ENCODE measurements at regions not wholly inside any gene's neighbourhood (a gene's known extent, or its start where the extent isn't known, plus 50 kb on each side); places are given as distances from the start of the nearest gene placed in this dataset.

DNA sequence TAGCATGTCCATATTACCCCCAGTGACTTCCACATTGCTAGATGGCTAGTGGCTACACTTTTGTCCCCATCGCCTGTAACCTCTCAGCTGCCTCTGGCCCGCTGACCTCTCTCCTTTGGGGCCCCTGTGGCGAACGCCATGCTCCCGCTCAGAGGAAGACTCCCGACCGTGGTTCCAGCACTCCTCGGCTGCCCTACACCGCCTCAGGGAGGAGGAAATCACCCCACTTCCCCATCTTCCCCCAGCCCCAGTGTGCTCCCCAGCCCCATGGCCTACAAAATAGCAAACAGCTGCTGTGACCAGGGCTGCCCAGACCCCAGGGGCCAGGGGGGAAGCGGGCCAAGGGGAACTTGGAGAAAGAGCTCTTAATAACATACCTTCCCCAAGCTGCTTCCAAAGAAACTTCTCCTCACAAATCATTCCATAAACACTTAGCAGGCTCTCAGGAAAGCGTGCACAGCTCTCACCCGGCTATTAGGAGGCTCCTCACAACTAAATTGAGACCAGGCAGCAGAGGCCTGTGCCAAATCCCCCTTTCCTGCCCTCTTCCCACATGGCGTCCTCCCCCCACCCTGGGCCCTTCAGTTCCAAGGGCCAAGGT lies 63.5 kb upstream of the WNT11 start:
- Histone ChIP-seq H3K4me3 (no peak overlapping the region), H3K4me1 (replicated peaks in 1 of 2) (no peaks in the 10 kb centered on the region), H3K27ac (no peak overlapping the region)
- ATAC-seq (replicated peaks in 6 of 8), result no peak
- 92 to 100% methylated on average over 2 to 7 of the region's 13 CpGs; no CpG with 5 or more reads in 8 of the 10 experiments for WGBS, 10 experiments
- in situ Hi-C loops (cut with MboI; ENCODE audit: low pct_unique_long_range_greater_than_20kb in 2 of 9, low sequenced_read_pairs in 9 of 9, unreplicated experiment in 9 of 9), result no loop called here

DNA sequence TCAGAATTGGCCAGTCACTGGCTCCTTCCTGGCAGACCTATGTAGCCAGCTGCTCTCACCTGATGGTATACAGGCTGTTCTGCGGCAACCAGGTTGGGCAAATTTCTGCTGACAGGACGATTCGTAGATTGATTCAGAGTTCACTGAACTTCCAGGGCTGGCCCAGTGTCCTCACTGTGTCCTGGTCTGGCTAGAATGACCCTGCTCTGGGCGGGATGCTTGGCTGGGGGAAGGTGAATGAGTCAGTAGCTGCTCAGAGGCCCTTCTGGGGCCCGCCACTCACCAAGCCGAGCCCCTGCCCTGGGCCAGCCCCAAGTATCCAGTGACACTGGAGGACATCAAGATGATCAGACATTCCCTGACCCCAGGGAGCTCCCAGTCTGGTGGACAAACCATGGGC lies 62.9 kb upstream of the WNT11 start:
- Histone ChIP-seq H3K27ac (no peak overlapping the region), H3K4me3 (no peak overlapping the region), H3K4me1 (replicated peaks in 1 of 2) (no peaks in the 10 kb centered on the region)
- ATAC-seq (replicated peaks in 6 of 8), result peak in 1 of 8 experiments; percentile 36
- 7 to 100% (median 80%) methylated on average over 1 to 6 of the region's 6 CpGs; no CpG with 5 or more reads in 3 of the 10 experiments for WGBS, 10 experiments
- in situ Hi-C loops (cut with MboI; ENCODE audit: low pct_unique_long_range_greater_than_20kb in 2 of 9, low sequenced_read_pairs in 9 of 9, unreplicated experiment in 9 of 9), result no loop called here

GRCh38 chr11:76268498-76268897 lies 62.2 kb upstream of the WNT11 start:
- in situ Hi-C loops (cut with MboI; ENCODE audit: low pct_unique_long_range_greater_than_20kb in 2 of 9, low sequenced_read_pairs in 9 of 9, unreplicated experiment in 9 of 9), result no loop called here
- Histone ChIP-seq H3K4me3 (no peak overlapping the region), H3K27ac (no peak overlapping the region), H3K4me1 (replicated peaks in 1 of 2) (no peaks in the 10 kb centered on the region)
- no peak for ATAC-seq (replicated peaks in 6 of 8)

- Histone ChIP-seq H3K4me1 (replicated peaks in 1 of 2) (no peaks in the 10 kb centered on the region), H3K27ac (no peak overlapping the region), H3K4me3 (no peak overlapping the region)
- ATAC-seq (replicated peaks in 6 of 8), result no peak
- in situ Hi-C loops (cut with MboI; ENCODE audit: low pct_unique_long_range_greater_than_20kb in 2 of 9, low sequenced_read_pairs in 9 of 9, unreplicated experiment in 9 of 9), result no loop called here
- 17 to 93% (median 75%) methylated on average over 4 to 6 of the region's 6 CpGs; no CpG with 5 or more reads in 1 of the 10 experiments for WGBS, 10 experiments
These were observed 61.3 kb upstream of the WNT11 start for GRCh38 chr11:76267556-76267955.

DNA sequence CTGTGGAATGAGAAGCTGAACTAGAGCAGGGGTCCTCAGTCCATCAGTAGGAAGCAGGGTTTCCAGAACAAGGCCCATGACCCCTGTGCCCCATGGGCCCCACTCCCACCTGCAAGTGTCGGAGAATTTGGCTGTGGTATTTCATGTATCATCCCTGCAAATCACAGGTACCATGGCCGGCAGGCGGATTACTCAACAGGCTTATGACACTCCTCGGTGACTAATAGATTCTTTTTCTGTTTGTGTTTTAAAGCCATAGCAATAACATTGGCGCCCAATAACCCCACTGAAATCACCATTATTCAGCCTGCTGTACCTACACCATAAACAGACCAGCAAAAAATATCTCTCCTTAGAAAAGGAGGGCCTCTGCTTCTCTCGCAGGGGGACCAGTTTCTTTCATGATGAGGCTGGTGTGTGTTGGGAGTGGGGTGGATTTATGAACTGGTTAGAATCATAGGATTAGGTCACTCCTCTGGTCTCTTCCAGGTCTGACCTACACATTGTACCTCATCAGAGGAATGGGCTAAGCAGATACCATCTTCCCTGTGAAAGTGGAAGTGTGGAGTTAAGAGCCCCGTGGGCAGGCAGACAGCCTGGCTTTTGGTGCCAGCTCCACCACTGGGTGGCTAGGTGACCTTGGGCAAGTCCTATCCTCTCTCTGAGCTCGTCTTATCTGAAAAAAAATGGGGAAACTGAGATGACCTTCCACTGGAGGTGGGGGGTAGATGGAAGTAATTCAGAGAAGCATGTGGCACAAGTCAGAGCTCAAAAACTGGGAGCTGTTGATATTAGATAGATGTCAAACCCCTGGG lies 60.2 kb upstream of the WNT11 start:
- WGBS, 10 experiments, result 0 to 83% (median 57%) methylated on average over 1 to 6 of the region's 8 CpGs; no CpG with 5 or more reads in 1 of the 10 experiments
- H3K27ac ChIP-seq, result no peak overlapping the region
- no peak overlapping the region for H3K4me3 ChIP-seq
- in situ Hi-C loops (cut with MboI; ENCODE audit: low pct_unique_long_range_greater_than_20kb in 2 of 9, low sequenced_read_pairs in 9 of 9, unreplicated experiment in 9 of 9), result no loop called here
- ATAC-seq (replicated peaks in 6 of 8), result peak in 5 of 8 experiments; percentile 34 to 89 (median 65)
- no peaks in the 10 kb centered on the region for H3K4me1 ChIP-seq (replicated peaks in 1 of 2)

GRCh38 chr11:76265771-76266241 lies 59.5 kb upstream of the WNT11 start:
- ATAC-seq (replicated peaks in 6 of 8), result peak in 2 of 8 experiments; percentile 49 to 58
- Histone ChIP-seq H3K4me3 (no peak overlapping the region), H3K27ac (no peak overlapping the region), H3K4me1 (replicated peaks in 1 of 2) (no peaks in the 10 kb centered on the region)
- WGBS, 10 experiments, result 0 to 77% methylated on average over 2 to 3 of the region's 4 CpGs; no CpG with 5 or more reads in 8 of the 10 experiments
- in situ Hi-C loops (cut with MboI; ENCODE audit: low pct_unique_long_range_greater_than_20kb in 2 of 9, low sequenced_read_pairs in 9 of 9, unreplicated experiment in 9 of 9), result no loop called here

GRCh38 chr11:76263657-76264056 lies 57.4 kb upstream of the WNT11 start:
- in situ Hi-C loops (cut with MboI; ENCODE audit: low pct_unique_long_range_greater_than_20kb in 2 of 9, low sequenced_read_pairs in 9 of 9, unreplicated experiment in 9 of 9), result no loop called here
- 26 to 83% (median 50%) methylated on average over 1 to 4 of the region's 4 CpGs; no CpG with 5 or more reads in 5 of the 10 experiments for WGBS, 10 experiments
- Histone ChIP-seq H3K4me3 (no peak overlapping the region), H3K4me1 (replicated peaks in 1 of 2) (no peaks in the 10 kb centered on the region), H3K27ac (no peak overlapping the region)
- ATAC-seq (replicated peaks in 6 of 8), result no peak

GRCh38 chr11:76263166-76263565 lies 56.9 kb upstream of the WNT11 start:
- in situ Hi-C loops (cut with MboI; ENCODE audit: low pct_unique_long_range_greater_than_20kb in 2 of 9, low sequenced_read_pairs in 9 of 9, unreplicated experiment in 9 of 9), result no loop called here
- WGBS, 10 experiments, result 57 to 100% (median 83%) methylated on average over 1 of the region's 2 CpGs; no CpG with 5 or more reads in 5 of the 10 experiments
- no peak for ATAC-seq (replicated peaks in 6 of 8)

DNA sequence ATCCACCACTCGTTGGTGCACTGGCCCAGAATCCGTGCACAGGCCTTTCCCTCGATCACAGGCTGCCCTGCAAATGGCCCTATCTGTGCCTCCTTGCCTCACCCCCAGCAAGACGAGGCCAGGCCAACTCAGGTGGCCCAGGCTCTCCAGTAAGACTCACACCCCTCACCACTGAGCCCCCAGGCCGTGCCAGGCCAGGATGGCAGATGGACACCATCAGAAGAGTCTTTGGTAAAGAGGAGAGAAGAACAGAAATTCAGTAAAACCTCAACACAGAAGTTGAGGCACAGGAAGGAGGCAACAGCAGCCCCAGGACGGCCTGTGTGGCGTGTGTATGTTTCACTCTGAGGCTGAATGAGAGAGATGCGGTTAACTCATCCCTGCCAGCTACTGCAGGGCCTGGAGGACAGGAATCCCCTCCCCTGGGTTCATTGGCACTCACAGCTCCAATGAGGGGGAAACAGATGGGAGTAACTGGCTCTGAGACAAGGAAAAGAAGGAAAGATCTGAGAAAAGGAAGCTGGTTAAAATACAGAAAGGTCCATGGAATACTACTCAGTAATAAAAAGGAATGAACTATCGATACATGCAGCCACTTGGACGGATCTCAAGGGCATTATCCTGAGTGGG lies 54.1 kb upstream of the WNT11 start:
- Histone ChIP-seq H3K4me1 (replicated peaks in 1 of 2) (peaks cover 0 to 3% of the 10 kb centered on the region in 2 donors), H3K27ac (no peak overlapping the region), H3K4me3 (no peak overlapping the region)
- no peak for ATAC-seq (replicated peaks in 6 of 8)
- WGBS, 10 experiments, result 27 to 100% (median 56%) methylated on average over 1 to 6 of the region's 10 CpGs; no CpG with 5 or more reads in 1 of the 10 experiments
- in situ Hi-C loops (cut with MboI; ENCODE audit: low pct_unique_long_range_greater_than_20kb in 2 of 9, low sequenced_read_pairs in 9 of 9, unreplicated experiment in 9 of 9), result no loop called here

More at GRCh38 chr11:76263166-76263565, 56.9 kb upstream of the WNT11 start:
- Histone ChIP-seq H3K4me3 (no peak overlapping the region), H3K4me1 (replicated peaks in 1 of 2) (no peaks in the 10 kb centered on the region), H3K27ac (no peak overlapping the region)

DNA sequence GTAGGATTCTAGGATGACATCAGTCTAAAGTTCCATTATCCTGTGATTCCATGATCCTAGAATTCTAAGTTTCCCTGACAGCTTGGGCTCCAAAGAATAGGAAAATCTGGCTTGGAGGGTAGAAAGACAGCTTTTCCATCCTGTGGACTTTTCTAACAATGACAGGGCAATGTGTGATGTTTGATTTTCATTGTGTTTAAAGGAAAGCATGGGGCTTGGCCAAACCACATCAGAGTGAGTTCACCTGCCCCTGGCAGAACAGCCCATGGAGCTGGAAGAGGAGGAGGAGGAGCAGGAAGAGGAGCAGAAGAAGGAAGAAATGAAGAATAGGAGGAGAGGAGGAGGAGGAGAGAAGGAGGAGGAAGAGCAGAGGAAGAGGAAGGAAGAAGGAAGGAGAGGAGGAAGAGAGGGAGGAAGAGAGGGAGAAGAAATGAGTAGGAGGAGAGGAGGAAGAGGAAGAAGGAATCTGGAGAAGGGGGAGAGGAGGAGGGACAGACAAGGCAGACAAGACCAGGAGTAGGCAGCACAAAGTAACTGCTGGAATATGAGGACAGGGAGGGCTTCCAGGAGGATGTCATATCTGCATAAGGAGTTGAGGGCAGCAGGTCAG lies 53.1 kb upstream of the WNT11 start:
- in situ Hi-C loops (cut with MboI; ENCODE audit: low pct_unique_long_range_greater_than_20kb in 2 of 9, low sequenced_read_pairs in 9 of 9, unreplicated experiment in 9 of 9), result no loop called here
- Histone ChIP-seq H3K4me1 (replicated peaks in 1 of 2) (peaks cover 0 to 3% of the 10 kb centered on the region in 2 donors), H3K27ac (no peak overlapping the region), H3K4me3 (no peak overlapping the region)
- ATAC-seq (replicated peaks in 6 of 8), result no peak

DNA sequence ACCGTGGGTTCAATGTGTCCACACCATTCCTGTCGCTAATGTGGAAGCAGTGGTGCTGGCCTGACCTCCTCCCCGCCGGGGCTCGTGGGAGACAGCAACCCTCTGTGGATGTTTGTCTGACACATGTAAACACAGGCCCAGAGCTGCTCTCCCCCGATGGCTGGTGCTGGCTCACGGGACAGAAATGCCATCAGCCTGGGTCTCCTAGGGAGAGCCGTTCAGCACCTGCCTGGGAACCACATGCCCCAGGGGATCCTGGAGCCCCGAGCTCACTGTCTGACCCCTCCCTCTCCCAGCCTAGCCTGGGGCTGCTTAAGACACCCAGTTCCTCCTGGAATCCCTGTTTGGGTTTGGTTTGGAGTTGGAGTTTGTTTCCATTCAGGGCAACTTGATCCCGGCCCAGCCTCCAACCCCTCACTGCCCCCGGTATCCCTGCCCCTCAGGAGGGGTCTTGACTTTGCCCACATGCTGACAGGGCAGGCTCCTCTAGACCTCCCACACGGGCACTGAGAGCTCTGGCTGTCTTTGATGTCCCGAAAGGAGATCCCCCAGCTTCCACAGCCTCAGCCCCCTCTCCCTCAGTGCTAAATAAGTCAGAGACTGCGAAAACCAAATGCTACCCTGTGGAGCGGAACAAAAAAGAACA lies 50.9 kb upstream of the WNT11 start:
- in situ Hi-C loops (cut with MboI; ENCODE audit: low pct_unique_long_range_greater_than_20kb in 2 of 9, low sequenced_read_pairs in 9 of 9, unreplicated experiment in 9 of 9), result no loop called here
- no peak overlapping the region for H3K27ac ChIP-seq
- WGBS, 10 experiments, result 40 to 83% (median 63%) methylated on average over 1 to 8 of the region's 15 CpGs; no CpG with 5 or more reads in 4 of the 10 experiments
- no peak overlapping the region for H3K4me3 ChIP-seq
- ATAC-seq (replicated peaks in 6 of 8), result peak in 4 of 8 experiments; percentile 40 to 97 (median 74)
- peaks cover 6 to 14% of the 10 kb centered on the region in 2 donors for H3K4me1 ChIP-seq (replicated peaks in 1 of 2)

GRCh38 chr11:76256448-76256847 lies 50.1 kb upstream of the WNT11 start:
- in situ Hi-C loops (cut with MboI; ENCODE audit: low pct_unique_long_range_greater_than_20kb in 2 of 9, low sequenced_read_pairs in 9 of 9, unreplicated experiment in 9 of 9), result no loop called here

More at GRCh38 chr11:76256448-76256847, 50.1 kb upstream of the WNT11 start:
- ATAC-seq (replicated peaks in 6 of 8), result no peak
- no peak overlapping the region for H3K4me3 ChIP-seq
- 67 to 93% (median 88%) methylated on average over 2 to 8 of the region's 14 CpGs; no CpG with 5 or more reads in 3 of the 10 experiments for WGBS, 10 experiments
- no peak overlapping the region for H3K27ac ChIP-seq
- peaks cover 6 to 15% of the 10 kb centered on the region in 2 donors for H3K4me1 ChIP-seq (replicated peaks in 1 of 2)

Data from motor neuron (in vitro differentiated cells).